ENCODE measurements at regions not wholly inside any gene's neighbourhood (a gene's known extent, or its start where the extent isn't known, plus 50 kb on each side); places are given as distances from the start of the nearest gene placed in this dataset.

DNA sequence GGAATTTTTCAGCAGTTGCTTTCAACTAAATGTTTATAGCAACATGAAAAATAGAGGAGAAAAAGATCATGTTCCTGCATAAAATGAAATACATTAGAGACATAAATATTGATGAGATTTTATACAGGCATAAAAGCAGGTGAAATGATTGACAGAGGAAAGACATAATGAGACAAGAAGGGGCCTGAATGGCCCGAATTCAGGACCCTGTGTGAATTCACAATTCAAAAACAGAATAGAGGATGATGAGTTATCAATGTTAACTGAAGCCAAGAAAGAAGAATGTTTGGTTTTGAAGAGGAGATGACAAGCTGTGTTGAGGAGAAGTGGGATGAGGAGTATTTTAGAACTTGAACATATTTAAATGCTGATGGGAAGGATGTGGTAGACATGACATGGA lies 371.1 kb downstream of the FBXO8 start:
- TF ChIP-seq, protein P1, sequence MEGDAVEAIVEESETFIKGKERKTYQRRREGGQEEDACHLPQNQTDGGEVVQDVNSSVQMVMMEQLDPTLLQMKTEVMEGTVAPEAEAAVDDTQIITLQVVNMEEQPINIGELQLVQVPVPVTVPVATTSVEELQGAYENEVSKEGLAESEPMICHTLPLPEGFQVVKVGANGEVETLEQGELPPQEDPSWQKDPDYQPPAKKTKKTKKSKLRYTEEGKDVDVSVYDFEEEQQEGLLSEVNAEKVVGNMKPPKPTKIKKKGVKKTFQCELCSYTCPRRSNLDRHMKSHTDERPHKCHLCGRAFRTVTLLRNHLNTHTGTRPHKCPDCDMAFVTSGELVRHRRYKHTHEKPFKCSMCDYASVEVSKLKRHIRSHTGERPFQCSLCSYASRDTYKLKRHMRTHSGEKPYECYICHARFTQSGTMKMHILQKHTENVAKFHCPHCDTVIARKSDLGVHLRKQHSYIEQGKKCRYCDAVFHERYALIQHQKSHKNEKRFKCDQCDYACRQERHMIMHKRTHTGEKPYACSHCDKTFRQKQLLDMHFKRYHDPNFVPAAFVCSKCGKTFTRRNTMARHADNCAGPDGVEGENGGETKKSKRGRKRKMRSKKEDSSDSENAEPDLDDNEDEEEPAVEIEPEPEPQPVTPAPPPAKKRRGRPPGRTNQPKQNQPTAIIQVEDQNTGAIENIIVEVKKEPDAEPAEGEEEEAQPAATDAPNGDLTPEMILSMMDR (IDR thresholded peaks at IDR 0.05; ENCODE audit: low read depth, low read length, poor library complexity, severe bottlenecking) = no peak
- no peak for TF ChIP-seq EZH2phosphoT487 (IDR thresholded peaks at IDR 0.05; ENCODE audit: borderline replicate concordance, low read length)
